ENCODE measurements at regions not wholly inside any gene's neighbourhood (a gene's known extent, or its start where the extent isn't known, plus 50 kb on each side); places are given as distances from the start of the nearest gene placed in this dataset.

- H3K27me3 ChIP-seq (ENCODE audit: control insufficient read depth, insufficient read depth, low read length) = no peaks in the 10 kb centered on the region
- H3K9ac ChIP-seq (ENCODE audit: low read length) = no peak overlapping the region
- H3K36me3 ChIP-seq (ENCODE audit: control insufficient read depth, low read depth, low read length) = no peaks in the 10 kb centered on the region
- no peak overlapping the region for H3K27ac ChIP-seq (ENCODE audit: low read length)
- peaks cover 11% of the 10 kb centered on the region for H3K4me1 ChIP-seq (ENCODE audit: control insufficient read depth, low read depth, low read length)
- H3K9me3 ChIP-seq (ENCODE audit: control insufficient read depth, low read depth, low read length) = no peaks in the 10 kb centered on the region
- no peak overlapping the region for H3K4me3 ChIP-seq (ENCODE audit: low read length)
These were observed 368.8 kb downstream of the ETNK1 start for GRCh38 chr12:22993609-22994315.

GRCh38 chr12:22994316-22994675 is 369.3 kb downstream of the ETNK1 start:
- H3K9me3 ChIP-seq (ENCODE audit: control insufficient read depth, low read depth, low read length) = no peaks in the 10 kb centered on the region
- no peak overlapping the region for H3K27ac ChIP-seq (ENCODE audit: low read length)
- H3K36me3 ChIP-seq (ENCODE audit: control insufficient read depth, low read depth, low read length) = no peaks in the 10 kb centered on the region
- H3K4me3 ChIP-seq (ENCODE audit: low read length) = no peak overlapping the region
- no peaks in the 10 kb centered on the region for H3K27me3 ChIP-seq (ENCODE audit: control insufficient read depth, insufficient read depth, low read length)
- peaks cover 11% of the 10 kb centered on the region for H3K4me1 ChIP-seq (ENCODE audit: control insufficient read depth, low read depth, low read length)
- H3K9ac ChIP-seq (ENCODE audit: low read length) = no peak overlapping the region

- Histone ChIP-seq H3K27me3 (ENCODE audit: control insufficient read depth, insufficient read depth, low read length) (no peaks in the 10 kb centered on the region), H3K4me1 (ENCODE audit: control insufficient read depth, low read depth, low read length) (no peaks in the 10 kb centered on the region), H3K36me3 (ENCODE audit: control insufficient read depth, low read depth, low read length) (no peaks in the 10 kb centered on the region)
These were observed 376.5 kb downstream of the ETNK1 start for GRCh38 chr12:23001487-23001886.

GRCh38 chr12:23002381-23002780 is 377.4 kb downstream of the ETNK1 start:
- H3K36me3 ChIP-seq (ENCODE audit: control insufficient read depth, low read depth, low read length) = no peaks in the 10 kb centered on the region
- H3K9ac ChIP-seq (ENCODE audit: low read length) = no peak overlapping the region
- no peak overlapping the region for H3K27ac ChIP-seq (ENCODE audit: low read length)
- no peaks in the 10 kb centered on the region for H3K9me3 ChIP-seq (ENCODE audit: control insufficient read depth, low read depth, low read length)
- no peak overlapping the region for H3K4me3 ChIP-seq (ENCODE audit: low read length)
- H3K4me1 ChIP-seq (ENCODE audit: control insufficient read depth, low read depth, low read length) = no peaks in the 10 kb centered on the region
- H3K27me3 ChIP-seq (ENCODE audit: control insufficient read depth, insufficient read depth, low read length) = no peaks in the 10 kb centered on the region

More at GRCh38 chr12:23001487-23001886, 376.5 kb downstream of the ETNK1 start:
- Histone ChIP-seq H3K9ac (ENCODE audit: low read length) (no peak overlapping the region), H3K9me3 (ENCODE audit: control insufficient read depth, low read depth, low read length) (no peaks in the 10 kb centered on the region), H3K27ac (ENCODE audit: low read length) (no peak overlapping the region), H3K4me3 (ENCODE audit: low read length) (no peak overlapping the region)

- H3K27ac ChIP-seq (ENCODE audit: low read length) = no peak overlapping the region
- H3K9ac ChIP-seq (ENCODE audit: low read length) = no peak overlapping the region
- H3K27me3 ChIP-seq (ENCODE audit: control insufficient read depth, insufficient read depth, low read length) = no peaks in the 10 kb centered on the region
- no peaks in the 10 kb centered on the region for H3K36me3 ChIP-seq (ENCODE audit: control insufficient read depth, low read depth, low read length)
- H3K9me3 ChIP-seq (ENCODE audit: control insufficient read depth, low read depth, low read length) = no peaks in the 10 kb centered on the region
- no peaks in the 10 kb centered on the region for H3K4me1 ChIP-seq (ENCODE audit: control insufficient read depth, low read depth, low read length)
- no peak overlapping the region for H3K4me3 ChIP-seq (ENCODE audit: low read length)
These were observed 379.6 kb downstream of the ETNK1 start for GRCh38 chr12:23004473-23005020.

GRCh38 chr12:23005387-23005786 is 380.4 kb downstream of the ETNK1 start:
- Histone ChIP-seq H3K27me3 (ENCODE audit: control insufficient read depth, insufficient read depth, low read length) (no peaks in the 10 kb centered on the region), H3K9ac (ENCODE audit: low read length) (no peak overlapping the region), H3K9me3 (ENCODE audit: control insufficient read depth, low read depth, low read length) (no peaks in the 10 kb centered on the region), H3K4me1 (ENCODE audit: control insufficient read depth, low read depth, low read length) (no peaks in the 10 kb centered on the region), H3K27ac (ENCODE audit: low read length) (no peak overlapping the region), H3K36me3 (ENCODE audit: control insufficient read depth, low read depth, low read length) (no peaks in the 10 kb centered on the region), H3K4me3 (ENCODE audit: low read length) (no peak overlapping the region)

- Histone ChIP-seq H3K27ac (ENCODE audit: low read length) (no peak overlapping the region), H3K27me3 (ENCODE audit: control insufficient read depth, insufficient read depth, low read length) (no peaks in the 10 kb centered on the region), H3K4me3 (ENCODE audit: low read length) (no peak overlapping the region), H3K36me3 (ENCODE audit: control insufficient read depth, low read depth, low read length) (no peaks in the 10 kb centered on the region), H3K9ac (ENCODE audit: low read length) (no peak overlapping the region), H3K4me1 (ENCODE audit: control insufficient read depth, low read depth, low read length) (no peaks in the 10 kb centered on the region), H3K9me3 (ENCODE audit: control insufficient read depth, low read depth, low read length) (no peaks in the 10 kb centered on the region)
These were observed 381.4 kb downstream of the ETNK1 start for GRCh38 chr12:23006413-23006812.

- Histone ChIP-seq H3K27ac (ENCODE audit: low read length) (no peak overlapping the region), H3K27me3 (ENCODE audit: control insufficient read depth, insufficient read depth, low read length) (no peaks in the 10 kb centered on the region), H3K36me3 (ENCODE audit: control insufficient read depth, low read depth, low read length) (no peaks in the 10 kb centered on the region), H3K4me1 (ENCODE audit: control insufficient read depth, low read depth, low read length) (no peaks in the 10 kb centered on the region), H3K4me3 (ENCODE audit: low read length) (no peak overlapping the region), H3K9ac (ENCODE audit: low read length) (no peak overlapping the region), H3K9me3 (ENCODE audit: control insufficient read depth, low read depth, low read length) (no peaks in the 10 kb centered on the region)
These were observed 383.7 kb downstream of the ETNK1 start for GRCh38 chr12:23008623-23009022.

GRCh38 chr12:23014749-23015148 is 389.8 kb downstream of the ETNK1 start:
- H3K36me3 ChIP-seq (ENCODE audit: control insufficient read depth, low read depth, low read length) = no peaks in the 10 kb centered on the region
- H3K4me1 ChIP-seq (ENCODE audit: control insufficient read depth, low read depth, low read length) = no peaks in the 10 kb centered on the region
- H3K27me3 ChIP-seq (ENCODE audit: control insufficient read depth, insufficient read depth, low read length) = no peaks in the 10 kb centered on the region
- H3K4me3 ChIP-seq (ENCODE audit: low read length) = no peak overlapping the region
- H3K9ac ChIP-seq (ENCODE audit: low read length) = no peak overlapping the region
- H3K27ac ChIP-seq (ENCODE audit: low read length) = no peak overlapping the region
- no peaks in the 10 kb centered on the region for H3K9me3 ChIP-seq (ENCODE audit: control insufficient read depth, low read depth, low read length)

GRCh38 chr12:23025372-23026016 is 400.5 kb downstream of the ETNK1 start:
- Histone ChIP-seq H3K4me1 (ENCODE audit: control insufficient read depth, low read depth, low read length) (peaks cover 33% of the 10 kb centered on the region), H3K9me3 (ENCODE audit: control insufficient read depth, low read depth, low read length) (no peaks in the 10 kb centered on the region), H3K27ac (ENCODE audit: low read length) (no peak overlapping the region), H3K27me3 (ENCODE audit: control insufficient read depth, insufficient read depth, low read length) (no peaks in the 10 kb centered on the region), H3K9ac (ENCODE audit: low read length) (no peak overlapping the region), H3K4me3 (ENCODE audit: low read length) (peak overlapping the region; percentile 7), H3K36me3 (ENCODE audit: control insufficient read depth, low read depth, low read length) (no peaks in the 10 kb centered on the region)

- Histone ChIP-seq H3K9ac (ENCODE audit: low read length) (no peak overlapping the region), H3K4me1 (ENCODE audit: control insufficient read depth, low read depth, low read length) (peaks cover 33% of the 10 kb centered on the region), H3K4me3 (ENCODE audit: low read length) (no peak overlapping the region), H3K9me3 (ENCODE audit: control insufficient read depth, low read depth, low read length) (no peaks in the 10 kb centered on the region), H3K27me3 (ENCODE audit: control insufficient read depth, insufficient read depth, low read length) (no peaks in the 10 kb centered on the region), H3K36me3 (ENCODE audit: control insufficient read depth, low read depth, low read length) (no peaks in the 10 kb centered on the region), H3K27ac (ENCODE audit: low read length) (no peak overlapping the region)
These were observed 403.3 kb downstream of the ETNK1 start for GRCh38 chr12:23028158-23028802.

All from iPS-18a (cell line).